ENCODE measurements at regions not wholly inside any gene's neighbourhood (a gene's known extent, or its start where the extent isn't known, plus 50 kb on each side); places are given as distances from the start of the nearest gene placed in this dataset.
"Not testable (repeated sequence)": the region's sequence is repeated elsewhere in the genome, so short reads cannot be mapped to it uniquely, and the experiment has no call there.

DNA sequence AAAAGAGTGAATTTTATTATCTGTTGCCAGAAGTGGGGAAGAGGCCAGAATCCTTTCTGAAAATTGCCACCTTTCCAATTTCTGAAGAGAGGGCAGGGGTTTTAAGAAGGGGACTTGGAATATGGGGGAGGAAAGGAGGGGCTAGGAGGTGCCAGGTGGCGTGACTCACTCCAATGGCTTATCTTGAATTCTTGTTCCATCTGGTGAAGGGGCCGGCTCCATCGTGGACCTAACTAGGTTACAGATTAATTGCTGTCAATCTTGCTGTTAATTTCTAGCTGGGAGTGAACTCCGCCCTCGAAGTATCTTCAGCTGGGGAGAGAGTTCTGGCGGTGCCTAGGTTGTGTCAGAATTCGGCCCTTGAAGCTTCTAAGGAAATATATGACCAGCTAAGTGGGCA is 138.7 kb downstream of the YTHDC2 start:
- no peak for DNase-seq (ENCODE audit: low read depth)

DNA sequence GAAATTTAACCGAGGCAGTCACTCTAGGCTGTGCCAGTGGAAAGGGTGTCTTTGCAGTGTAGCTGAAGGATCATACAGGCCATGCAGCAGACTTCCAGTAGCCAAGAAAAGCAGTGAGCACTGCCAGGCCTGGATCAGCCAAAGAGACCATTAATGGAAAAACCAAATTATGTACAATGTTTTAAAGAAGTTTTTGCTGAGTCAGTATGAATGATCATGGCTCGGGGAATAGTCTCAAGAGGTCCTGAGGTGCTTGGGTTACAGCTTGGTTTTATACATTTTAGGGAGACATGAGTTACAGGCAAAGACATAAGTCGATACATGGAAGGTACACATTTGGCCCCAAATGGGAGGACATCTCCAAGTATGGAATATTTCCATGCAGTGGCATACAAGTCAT is 141.3 kb downstream of the YTHDC2 start:
- no peak for DNase-seq (ENCODE audit: low read depth)

DNA sequence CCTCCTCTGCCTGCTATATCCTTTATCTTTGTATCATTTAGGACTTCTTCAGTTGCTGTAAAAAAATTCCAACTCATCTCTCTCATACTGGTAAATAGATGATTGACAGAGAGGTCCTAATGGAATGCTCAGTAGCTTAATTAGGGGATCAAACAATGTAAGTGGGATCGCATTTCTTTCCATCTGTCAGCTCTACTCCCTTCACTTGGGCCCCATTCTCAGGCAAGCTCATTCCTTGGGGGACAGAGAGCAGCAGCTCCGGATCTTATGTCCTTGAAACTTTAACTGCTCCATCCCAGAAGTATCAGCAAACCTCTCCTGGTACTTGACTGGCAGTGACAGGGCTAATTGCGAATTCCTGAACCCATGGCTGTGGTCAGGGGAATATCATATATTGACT is 146.7 kb downstream of the YTHDC2 start:
- DNase-seq (ENCODE audit: low read depth), result no peak

DNA sequence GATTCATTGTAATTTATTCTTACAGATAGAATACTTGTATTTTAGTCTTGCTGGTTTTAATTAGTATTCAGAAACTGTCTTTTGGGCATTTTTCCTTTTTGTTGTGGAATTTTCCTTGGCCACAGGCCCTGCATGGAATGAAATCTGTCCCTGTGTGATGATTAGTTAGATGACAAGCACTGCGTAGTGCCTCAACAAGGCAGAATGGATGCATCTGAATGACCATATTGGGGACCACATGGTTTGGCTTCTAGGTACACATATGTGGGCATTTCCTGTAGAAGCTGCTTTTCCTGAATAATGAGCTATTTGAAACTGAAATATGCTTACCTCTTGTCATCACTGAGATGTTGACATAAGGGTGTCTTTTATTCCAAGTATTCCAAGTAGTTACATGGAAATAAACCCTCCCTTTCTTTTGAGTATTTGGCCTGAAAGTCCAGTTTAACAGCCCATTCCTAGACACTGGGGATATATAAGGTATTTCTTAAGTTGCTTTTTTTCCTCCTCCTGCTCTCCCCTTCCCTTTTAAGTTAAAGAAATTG is 147.3 kb downstream of the YTHDC2 start:
- DNase-seq (ENCODE audit: low read depth), result no peak

DNA sequence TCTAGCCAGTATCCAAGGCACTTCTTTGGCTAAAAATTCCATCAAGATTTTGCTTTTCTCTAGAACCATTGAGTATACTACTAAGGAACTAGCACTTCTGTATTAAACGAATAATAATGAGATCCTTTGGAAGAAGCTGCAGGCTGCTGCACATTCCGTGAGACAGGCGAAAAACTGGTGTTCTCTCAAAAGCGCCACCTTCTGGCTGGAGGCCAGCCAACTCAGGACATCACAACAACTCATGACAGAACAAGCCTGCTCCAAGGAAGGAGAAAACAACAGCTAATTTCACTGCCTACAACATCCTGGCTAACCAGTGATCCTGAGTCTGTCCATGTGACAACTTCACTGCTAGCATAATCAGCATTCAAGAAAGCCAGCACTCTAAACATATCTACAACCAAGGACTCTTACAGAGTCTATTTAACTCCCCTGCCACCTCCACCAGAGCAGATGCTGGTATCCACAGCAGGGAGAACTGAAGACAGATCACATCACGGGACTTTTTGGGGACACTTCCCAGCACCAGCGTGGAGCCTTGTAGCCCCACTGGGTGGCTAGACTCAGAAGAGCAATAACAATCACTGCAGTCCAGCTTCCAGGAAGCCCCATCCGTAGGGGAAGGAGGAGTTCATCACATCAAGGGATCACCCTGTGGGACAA is 150.5 kb downstream of the YTHDC2 start:
- DNase-seq (ENCODE audit: low read depth), result peak; percentile 43

DNA sequence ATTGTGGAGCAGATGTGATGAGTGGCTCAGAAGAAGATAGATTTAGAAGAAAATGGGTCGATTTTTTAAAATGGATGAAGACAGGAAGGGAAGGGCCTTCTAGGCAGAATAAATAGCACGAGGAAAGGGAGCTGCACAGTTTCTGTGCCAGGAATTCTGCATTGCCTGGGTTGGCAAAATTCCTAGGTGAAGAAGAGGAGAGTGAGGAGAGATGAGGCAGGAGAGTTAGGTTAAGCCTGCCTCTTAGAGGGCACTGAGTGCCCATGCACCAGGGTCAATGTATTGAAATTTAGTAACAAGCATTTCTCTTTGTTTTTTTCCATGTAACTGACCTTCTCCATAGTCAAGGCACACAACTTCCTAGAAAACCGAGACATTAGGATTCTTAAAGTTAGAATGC is 159.5 kb downstream of the YTHDC2 start:
- DNase-seq (ENCODE audit: low read depth), result no peak

DNA sequence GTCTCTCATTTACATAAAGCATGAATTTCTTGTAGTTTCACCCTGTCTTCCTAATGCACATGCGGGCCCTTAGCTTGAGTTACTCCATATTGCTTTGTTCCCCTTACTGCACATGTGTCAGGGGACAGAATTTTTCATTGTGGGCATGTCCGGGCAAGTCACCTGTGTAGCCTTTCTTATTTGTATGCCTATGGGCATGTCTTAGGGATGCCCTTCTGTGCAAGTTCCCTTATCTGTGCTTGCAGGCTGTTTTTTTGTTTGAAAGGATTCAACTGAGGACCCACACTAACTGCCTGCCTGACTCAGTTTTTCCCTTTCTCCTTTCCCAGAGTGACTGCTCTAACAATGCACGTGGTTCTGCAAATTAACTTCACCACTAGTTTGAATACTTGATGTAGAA is 161.7 kb downstream of the YTHDC2 start:
- DNase-seq (ENCODE audit: low read depth), result no peak

DNA sequence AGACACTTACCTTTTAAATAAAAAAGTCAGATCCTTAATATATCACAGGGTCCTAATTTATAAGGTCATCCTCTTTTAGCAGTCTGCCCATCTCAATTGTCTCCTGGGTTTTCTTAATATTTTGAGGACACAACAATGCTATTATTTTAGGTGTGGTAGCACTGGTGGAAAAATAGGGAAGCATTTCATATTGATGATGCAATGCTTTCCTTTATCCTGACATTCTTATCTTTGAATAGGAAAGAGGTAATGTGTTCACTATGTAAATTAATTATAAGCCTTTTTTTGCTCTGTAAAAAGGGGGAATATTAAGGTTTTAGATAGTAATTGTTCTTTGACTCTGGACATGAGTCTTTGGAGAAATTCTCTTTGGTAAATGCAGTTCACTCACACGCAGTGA is 164.7 kb downstream of the YTHDC2 start:
- no peak for DNase-seq (ENCODE audit: low read depth)

DNA sequence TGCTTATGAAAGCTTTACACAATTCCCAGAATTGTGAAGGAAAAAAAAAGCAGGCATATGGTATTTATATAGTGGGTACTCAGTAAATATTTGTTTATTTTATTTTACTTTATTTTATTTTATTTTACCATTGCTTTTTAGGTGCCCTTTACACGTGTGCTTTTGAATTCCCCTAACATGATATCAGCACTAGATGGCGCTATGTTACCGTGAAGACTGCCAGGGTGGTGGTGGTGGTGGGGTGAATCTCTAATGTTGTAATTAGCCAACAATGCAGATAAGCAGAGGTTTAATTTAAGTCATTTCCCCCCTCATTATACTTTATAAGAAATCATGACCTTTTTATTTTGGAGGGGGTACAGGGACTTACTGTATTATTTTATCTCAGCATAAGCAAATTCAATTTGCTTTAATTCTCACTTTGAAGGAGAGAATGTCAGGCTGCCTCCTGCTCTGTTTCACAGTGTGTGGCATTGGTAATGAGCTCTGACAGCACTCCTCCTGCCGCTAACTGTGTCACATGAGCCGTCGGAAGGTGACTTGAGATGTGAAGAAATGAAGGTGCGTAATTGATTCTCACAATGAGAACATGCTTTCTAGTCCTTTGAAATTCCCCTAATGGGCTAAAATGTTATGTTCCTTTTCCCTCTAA is 165.6 kb downstream of the YTHDC2 start:
- peak; percentile 48 for DNase-seq (ENCODE audit: low read depth)

DNA sequence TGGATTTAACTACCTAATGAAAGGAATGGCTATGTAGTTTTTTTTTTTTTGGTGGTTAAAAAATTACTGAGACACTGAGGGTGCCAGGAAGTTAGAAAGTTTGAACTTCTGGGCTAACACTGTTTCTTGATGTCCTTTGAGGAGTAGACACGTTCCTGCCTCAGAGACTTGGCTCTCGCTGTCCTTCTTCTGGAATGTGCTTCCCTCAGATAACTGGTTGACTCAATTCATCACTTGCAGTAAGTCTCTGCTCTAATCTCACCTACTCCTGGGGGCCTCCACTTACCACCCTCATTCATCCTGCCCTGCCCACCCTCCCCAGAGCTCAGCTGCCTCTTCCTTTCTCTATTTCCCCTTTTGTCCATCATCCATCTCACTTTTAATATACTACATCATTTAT is 167.0 kb downstream of the YTHDC2 start:
- DNase-seq (ENCODE audit: low read depth), result no peak

DNA sequence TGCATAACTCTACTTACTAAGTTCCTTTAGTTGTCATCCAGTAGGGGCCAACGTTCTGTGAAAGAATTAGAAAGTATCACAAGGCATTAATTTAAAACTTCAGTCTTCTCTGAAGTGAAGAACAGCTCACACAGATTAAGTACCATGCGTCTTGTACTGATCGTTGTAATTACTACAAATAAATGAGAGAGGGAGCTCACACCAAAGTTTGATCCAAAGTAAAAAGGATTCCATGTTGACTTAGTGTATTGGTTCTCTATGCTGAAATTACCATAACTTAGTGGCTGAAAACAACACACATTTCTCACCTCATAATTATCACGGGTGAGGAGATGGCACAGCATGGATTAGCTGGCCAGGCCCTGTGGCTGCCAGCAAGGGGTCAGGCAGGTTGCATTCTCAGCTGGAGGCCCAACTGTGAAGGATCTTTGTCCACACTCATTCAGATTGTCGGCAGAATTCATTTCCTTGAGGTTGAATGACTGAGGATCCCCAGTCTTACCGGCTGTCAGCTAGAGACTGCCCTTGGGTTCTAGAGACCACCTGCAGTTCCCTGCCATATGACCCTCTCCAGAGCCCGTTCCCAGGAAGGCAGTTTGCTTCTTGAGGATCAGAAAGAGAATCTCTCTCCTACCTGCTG is 169.1 kb downstream of the YTHDC2 start:
- DNase-seq (ENCODE audit: low read depth), result peak; percentile 2

DNA sequence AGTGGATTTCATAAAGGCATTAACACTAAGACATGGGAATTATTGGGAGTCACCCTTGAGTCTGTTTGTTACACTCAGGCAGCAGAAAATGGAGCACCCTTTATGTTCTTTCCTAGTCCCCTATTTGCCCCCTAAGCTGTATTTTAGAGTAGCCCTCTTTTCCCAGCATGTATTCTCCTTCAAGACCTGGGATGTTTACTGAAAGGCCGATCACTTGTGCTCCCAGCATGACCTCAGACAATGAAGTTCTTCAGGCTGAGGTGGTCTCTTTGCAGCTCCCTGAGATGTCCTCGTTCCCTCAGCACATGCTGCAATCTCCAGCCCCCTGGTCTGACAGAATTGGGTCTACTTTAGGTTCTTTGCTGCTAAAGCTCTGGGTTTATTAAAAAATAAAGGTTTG is 169.7 kb downstream of the YTHDC2 start:
- DNase-seq (ENCODE audit: low read depth), result no peak

DNA sequence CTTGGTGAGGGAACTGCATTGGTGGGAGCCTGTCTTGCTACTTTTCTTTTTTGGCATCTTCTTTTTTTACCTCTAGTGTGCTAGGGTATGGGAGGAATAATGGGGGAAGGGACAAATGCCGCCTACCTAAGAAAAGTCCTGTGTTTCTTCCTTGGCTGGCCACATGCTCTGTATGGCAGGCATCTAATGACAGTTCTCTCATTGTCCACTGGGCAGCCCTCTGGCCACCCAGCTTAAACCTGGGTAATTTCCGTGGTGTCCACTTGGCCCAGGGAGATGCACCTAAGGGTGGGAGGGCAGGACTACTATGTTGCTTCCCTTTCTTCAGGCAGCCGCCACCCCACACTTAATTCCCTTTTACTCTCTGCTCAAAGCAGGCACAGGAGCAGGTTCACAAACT is 173.1 kb downstream of the YTHDC2 start:
- no peak for DNase-seq (ENCODE audit: low read depth)

DNA sequence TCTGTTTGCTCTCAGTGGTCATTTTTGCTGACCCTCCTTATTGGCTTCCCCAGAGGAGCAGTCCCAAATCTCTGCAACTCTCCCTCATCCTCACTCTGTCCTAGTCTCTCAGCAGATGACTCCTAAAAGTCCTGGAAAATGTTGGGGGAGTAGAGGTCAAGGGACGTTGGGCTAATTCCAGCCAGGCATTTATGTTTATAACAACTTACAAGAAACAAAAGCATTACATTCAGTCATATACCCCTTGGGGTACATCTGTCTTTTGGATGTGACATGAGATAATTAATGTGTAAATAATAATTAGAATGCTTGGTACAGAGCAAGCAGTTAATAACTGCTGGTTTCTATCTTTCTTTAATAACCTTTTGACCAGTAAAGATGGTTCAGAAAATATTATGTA is 176.2 kb downstream of the YTHDC2 start:
- DNase-seq (ENCODE audit: low read depth), result no peak

DNA sequence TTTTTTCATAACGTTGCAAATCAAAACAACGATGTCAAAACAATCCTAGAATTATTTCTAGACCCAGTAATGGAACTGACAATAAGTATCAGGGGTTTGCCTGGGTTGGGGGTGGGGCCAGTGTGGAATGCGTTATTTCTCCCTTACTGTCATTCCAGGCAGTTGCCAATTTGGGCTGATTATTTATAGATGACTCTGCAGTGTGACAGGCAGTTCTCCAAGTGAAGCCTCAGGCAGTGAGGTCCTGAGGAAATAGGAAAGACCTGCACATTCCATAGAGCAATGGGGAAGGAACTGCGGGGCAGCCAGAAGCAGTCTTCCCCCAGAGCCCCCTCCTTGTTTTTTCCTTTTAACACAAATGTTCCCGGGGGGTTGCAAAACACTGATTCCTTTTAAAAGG is 179.0 kb downstream of the YTHDC2 start:
- DNase-seq (ENCODE audit: low read depth), result no peak

DNA sequence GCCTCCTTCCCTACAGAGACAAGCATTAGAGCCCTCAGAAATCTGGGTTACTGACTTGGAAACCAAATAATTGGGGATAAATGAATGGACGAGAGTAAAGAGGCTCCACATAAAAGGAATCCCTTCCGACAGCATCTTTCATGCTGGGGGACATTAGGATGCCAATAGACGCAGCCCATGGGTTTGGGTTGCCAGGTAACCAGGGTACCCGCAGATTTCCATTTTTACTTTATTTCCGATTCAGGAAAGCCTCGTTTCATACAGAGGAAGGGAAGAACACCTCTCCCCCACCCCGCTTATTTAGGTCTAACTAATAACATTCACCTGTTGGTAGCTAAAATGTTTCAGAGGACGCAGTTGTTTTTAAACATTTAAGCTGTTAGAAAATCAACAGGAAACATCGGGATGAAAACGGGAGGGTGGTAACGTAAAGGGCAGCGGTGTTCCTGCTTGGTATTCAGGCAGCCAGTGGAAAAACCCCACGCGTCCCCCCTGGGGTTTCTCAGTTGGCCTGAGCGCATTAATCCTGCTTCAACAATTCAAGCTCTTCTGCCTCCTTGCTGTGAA is 179.5 kb downstream of the YTHDC2 start:
- DNase-seq (ENCODE audit: low read depth), result no peak

DNA sequence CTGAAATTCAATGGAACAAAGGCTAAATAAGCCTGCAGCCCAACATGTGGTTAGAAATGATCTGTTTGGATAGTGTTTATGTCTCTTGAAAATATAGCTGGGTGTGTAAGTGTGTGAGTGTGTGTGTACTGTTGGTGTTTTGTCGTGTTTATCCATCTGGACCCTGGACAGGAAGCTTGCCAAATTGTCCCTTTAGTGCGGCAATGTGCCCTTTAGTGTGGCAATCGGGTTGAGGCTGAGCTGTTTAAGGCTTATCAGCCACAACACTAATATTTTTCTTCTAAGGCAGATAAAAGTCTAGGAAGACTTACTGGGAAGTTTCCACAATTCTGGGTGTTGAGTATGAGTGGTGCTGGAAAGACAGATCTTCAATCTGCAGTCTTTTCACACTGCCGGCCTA is 180.2 kb downstream of the YTHDC2 start:
- DNase-seq (ENCODE audit: low read depth), result no peak

DNA sequence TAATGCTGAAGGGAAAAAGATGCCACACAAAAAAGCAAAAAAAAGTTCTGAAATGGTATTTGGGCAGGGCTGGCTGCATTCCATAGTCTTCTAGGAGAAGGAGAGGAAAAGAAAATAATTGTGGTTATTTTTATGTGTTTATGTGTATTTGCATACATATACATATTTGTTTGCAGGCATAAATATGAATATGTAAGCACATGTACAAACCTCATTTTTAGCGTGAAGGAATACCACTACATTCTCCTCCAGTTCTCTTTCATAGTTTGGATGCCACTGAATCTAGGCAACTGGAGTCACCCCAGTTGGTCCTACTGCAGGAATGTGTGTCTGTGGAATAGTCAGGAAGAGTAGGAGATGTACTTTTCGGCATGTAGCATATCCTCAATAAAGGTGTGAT is 181.1 kb downstream of the YTHDC2 start:
- DNase-seq (ENCODE audit: low read depth), result no peak

DNA sequence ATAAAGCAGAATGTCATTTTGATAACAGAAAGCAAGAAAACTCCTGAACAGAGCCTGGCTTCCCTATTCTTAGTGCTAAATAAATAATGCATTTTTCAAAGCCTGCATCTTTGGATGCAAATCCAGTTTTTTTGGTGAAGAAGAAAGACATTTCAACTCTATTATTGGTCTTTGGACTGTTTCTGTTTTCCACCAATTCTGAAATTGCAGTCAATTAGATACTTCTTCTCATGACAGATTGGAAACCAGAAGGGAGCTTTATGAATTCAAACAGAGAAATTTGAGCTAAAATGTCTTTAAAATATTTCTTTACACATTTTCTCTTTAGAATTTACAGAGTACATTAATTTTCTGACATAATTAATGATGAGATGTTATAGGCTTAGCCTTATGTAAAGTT is 189.8 kb downstream of the YTHDC2 start:
- DNase-seq (ENCODE audit: low read depth), result no peak

DNA sequence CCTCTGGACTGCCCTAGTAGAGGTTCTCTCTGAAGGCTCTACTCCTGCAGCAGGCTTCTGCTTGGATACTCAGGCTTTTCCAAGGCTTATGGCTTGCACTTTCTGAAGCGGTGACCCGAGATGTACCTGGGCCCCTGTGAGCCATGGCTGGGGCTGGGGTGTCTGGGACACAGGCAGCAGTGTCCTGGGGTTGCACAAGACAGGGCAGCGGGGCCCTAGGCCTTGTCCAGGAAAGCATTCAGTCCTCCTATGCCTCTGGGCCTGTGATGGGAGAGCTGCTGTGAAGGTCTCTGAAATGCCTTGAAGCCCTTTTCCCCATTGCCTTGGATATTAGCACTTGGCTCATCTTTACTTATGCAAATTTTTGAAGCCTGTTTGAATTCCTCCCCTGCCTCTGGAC is 192.2 kb downstream of the YTHDC2 start:
- no peak for DNase-seq (ENCODE audit: low read depth)

DNA sequence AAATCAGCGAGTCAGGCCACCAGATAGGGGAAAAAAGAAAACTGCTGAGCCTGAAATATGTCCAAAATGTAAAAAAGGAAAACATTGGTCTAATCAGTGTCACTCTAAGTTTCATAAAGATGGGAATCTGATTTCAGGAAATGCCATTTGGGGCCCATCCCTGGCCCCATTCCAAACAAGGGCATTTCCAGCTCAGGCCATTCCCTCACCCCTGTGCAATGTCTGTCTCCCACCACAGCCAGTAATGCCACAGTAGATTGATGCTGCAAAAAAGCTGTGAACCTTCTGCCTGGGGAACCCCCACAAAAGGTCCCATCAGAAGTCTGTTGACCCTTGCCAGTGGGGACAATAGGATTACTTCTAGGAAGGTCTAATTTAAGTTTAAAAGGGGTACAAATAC is 199.6 kb downstream of the YTHDC2 start:
- no peak for DNase-seq (ENCODE audit: low read depth)

DNA sequence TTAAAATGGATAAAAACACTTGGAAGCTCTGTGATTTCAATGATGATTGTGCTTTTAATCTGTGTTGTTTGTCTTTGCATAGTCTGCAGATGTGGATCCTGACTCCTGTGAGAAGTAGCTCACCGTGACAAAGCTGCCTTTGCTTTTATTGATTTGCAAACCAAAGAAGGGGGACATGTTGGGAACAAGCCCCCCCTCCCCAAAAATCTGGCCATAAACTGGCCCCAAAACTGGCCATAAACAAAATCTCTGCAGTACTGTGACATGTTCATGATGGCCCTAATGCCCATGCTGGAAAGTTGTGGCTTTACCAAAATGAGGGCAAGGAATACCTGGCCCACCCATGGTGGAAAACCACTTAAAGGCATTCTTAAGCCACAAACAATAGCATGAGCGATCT is 202.4 kb downstream of the YTHDC2 start:
- DNase-seq (ENCODE audit: low read depth), result not testable (repeated sequence)

DNA sequence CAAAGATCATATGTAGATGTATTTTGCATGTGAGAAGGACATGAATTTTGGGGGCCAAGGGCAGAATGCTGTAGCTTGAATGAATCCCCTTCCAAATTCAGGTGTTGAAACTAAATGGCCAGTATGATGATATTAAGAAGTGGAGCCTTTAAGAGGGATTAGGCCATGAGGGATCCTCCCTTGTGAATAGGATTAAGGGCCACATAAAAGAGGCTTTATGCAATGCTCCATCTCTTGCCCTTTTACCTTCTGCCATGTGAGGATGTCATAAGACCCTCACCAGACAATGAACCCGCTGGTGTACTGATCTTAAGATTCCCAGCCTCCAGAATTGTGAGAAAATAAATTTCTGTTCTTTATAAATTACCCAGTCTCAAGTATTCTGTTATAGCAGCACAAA is 206.1 kb downstream of the YTHDC2 start:
- DNase-seq (ENCODE audit: low read depth), result no peak

All from iris pigment epithelial cell (primary cell).